HEK293 (cell line): ENCODE measurements at regions not wholly inside any gene's neighbourhood (a gene's known extent, or its start where the extent isn't known, plus 50 kb on each side); places are given as distances from the start of the nearest gene placed in this dataset.

Experiments
- CTCF ChIA-PET: fragments of 350-600 bp; formaldehyde crosslinking; extraction: SDS; loops from one replicate; lab custom pipeline; 2021; ENCODE audit warnings: antibody characterized with exemption; lab: Yijun Ruan, JAX
- POLR2A ChIA-PET: fragments of 300-600 bp; formaldehyde crosslinking; extraction: SDS; loops from one replicate; lab custom pipeline; 2020; ENCODE audit warnings: antibody characterized with exemption, inconsistent platforms; lab: Yijun Ruan, JAX
- H3K27ac ChIP-seq: fragments of 200-500 bp; sonication (Bioruptor generic); 2 replicates; pipeline ENCODE4 v1.5.1; 2014; ENCODE audit warnings: low read depth, low read length, control low read depth, inconsistent platforms; ENCODE audit errors: extremely low read depth
- H3K36me3 ChIP-seq, 2 experiments: fragments of 200-500 bp in 1 of 2; sonication (Bioruptor generic) in 1 of 2; 1 replicate in 1 of 2; 2 replicates in 1 of 2; pipeline ENCODE4 v1.5.1; 2014 to 2017; ENCODE audit warnings: inconsistent platforms in 2 of 2, low read length in 2 of 2; ENCODE audit not compliant: control insufficient read depth in 2 of 2, insufficient read depth in 1 of 2
- H3K4me1 ChIP-seq: fragments of 200-500 bp; sonication (Bioruptor generic); 2 replicates; pipeline ENCODE4 v1.5.1; 2014; ENCODE audit warnings: mild to moderate bottlenecking, low read length, inconsistent platforms; ENCODE audit not compliant: control insufficient read depth, insufficient read depth
- H3K4me3 ChIP-seq: 2 replicates; pipeline ENCODE4 v1.5.1; 2011; ENCODE audit warnings: low read depth, mild to moderate bottlenecking, control low read depth, low read length, moderate library complexity
- H3K9me3 ChIP-seq: fragments of 200-500 bp; sonication (Bioruptor generic); 2 replicates; pipeline ENCODE4 v1.5.1; 2014; ENCODE audit warnings: low read depth, low read length, inconsistent platforms; ENCODE audit not compliant: control insufficient read depth, insufficient read depth
- GFI1B ChIP-seq: fragments of 450-650 bp; formaldehyde crosslinking; IDR thresholded peaks from 2 replicates; pipeline ENCODE4 v1.5.1; 2016; ENCODE audit warnings: missing biosample characterization, missing genetic modification characterization
- HOXC10 ChIP-seq: sonication (generic); formaldehyde crosslinking; IDR thresholded peaks from 2 replicates; pipeline ENCODE4 v1.8.1; 2023; ENCODE audit warnings: mild to moderate bottlenecking, missing genetic modification reagents
- KLF10 ChIP-seq: fragments of 450-650 bp; IDR thresholded peaks from 2 replicates; pipeline ENCODE4 v1.5.1; 2018; ENCODE audit warnings: missing biosample characterization, mild to moderate bottlenecking, missing genetic modification characterization
- OSR2 ChIP-seq: fragments of 450-650 bp; formaldehyde crosslinking; IDR thresholded peaks from 2 replicates; pipeline ENCODE4 v1.5.1; 2016; ENCODE audit warnings: missing biosample characterization, missing genetic modification characterization
- SCRT1 ChIP-seq: fragments of 450-650 bp; formaldehyde crosslinking; IDR thresholded peaks from 2 replicates; pipeline ENCODE4 v1.5.1; 2016; ENCODE audit warnings: missing biosample characterization, missing genetic modification characterization, borderline replicate concordance
- TRIM28 ChIP-seq: IDR thresholded peaks from 2 replicates; pipeline ENCODE4 v1.6.1; 2011; ENCODE audit warnings: low read length, control low read depth, borderline replicate concordance
- WT1 ChIP-seq: fragments of 450-650 bp; formaldehyde crosslinking; IDR thresholded peaks from 2 replicates; pipeline ENCODE4 v1.5.1; 2016; ENCODE audit warnings: missing biosample characterization, missing genetic modification characterization
- YY1 ChIP-seq: fragments of 450-650 bp; formaldehyde crosslinking; IDR thresholded peaks from 2 replicates; pipeline ENCODE4 v1.5.1; 2018; ENCODE audit warnings: missing biosample characterization, missing genetic modification characterization
- ZBTB44 ChIP-seq: fragments of 450-650 bp; IDR thresholded peaks from 2 replicates; pipeline ENCODE4 v1.5.1; 2018; ENCODE audit warnings: missing biosample characterization, mild to moderate bottlenecking, missing genetic modification characterization
- ZBTB8A ChIP-seq: fragments of 450-650 bp; formaldehyde crosslinking; IDR thresholded peaks from 2 replicates; pipeline ENCODE4 v1.5.1; 2016; ENCODE audit warnings: missing biosample characterization, missing genetic modification characterization
- ZFP41 ChIP-seq: fragments of 450-650 bp; formaldehyde crosslinking; IDR thresholded peaks from 2 replicates; pipeline ENCODE4 v1.5.1; 2016; ENCODE audit warnings: missing biosample characterization, missing genetic modification characterization, borderline replicate concordance
- ZFP69B ChIP-seq: fragments of 450-650 bp; formaldehyde crosslinking; IDR thresholded peaks from 2 replicates; pipeline ENCODE4 v1.5.1; 2016; ENCODE audit warnings: missing biosample characterization, missing genetic modification characterization
- ZNF112 ChIP-seq: fragments of 450-650 bp; formaldehyde crosslinking; IDR thresholded peaks from 2 replicates; pipeline ENCODE4 v1.5.0; 2017; ENCODE audit warnings: missing biosample characterization, missing genetic modification characterization
- ZNF114 ChIP-seq: fragments of 450-650 bp; formaldehyde crosslinking; IDR thresholded peaks from 2 replicates; pipeline ENCODE4 v1.5.0; 2017; ENCODE audit warnings: missing biosample characterization, missing genetic modification characterization
- ZNF146 ChIP-seq: fragments of 450-650 bp; formaldehyde crosslinking; IDR thresholded peaks from 2 replicates; pipeline ENCODE4 v1.5.1; 2016; ENCODE audit warnings: missing biosample characterization, missing genetic modification characterization
- ZNF16 ChIP-seq: fragments of 450-650 bp; formaldehyde crosslinking; IDR thresholded peaks from 2 replicates; pipeline ENCODE4 v1.5.1; 2016; ENCODE audit warnings: low read depth, missing biosample characterization, missing genetic modification characterization
- ZNF184 ChIP-seq: fragments of 450-650 bp; IDR thresholded peaks from 2 replicates; pipeline ENCODE4 v1.5.1; 2018; ENCODE audit warnings: missing biosample characterization, mild to moderate bottlenecking, missing genetic modification characterization
- ZNF214 ChIP-seq: fragments of 450-650 bp; formaldehyde crosslinking; IDR thresholded peaks from 2 replicates; pipeline ENCODE4 v1.5.1; 2017; ENCODE audit warnings: missing biosample characterization, mild to moderate bottlenecking, missing genetic modification characterization, borderline replicate concordance
- ZNF239 ChIP-seq: fragments of 450-650 bp; formaldehyde crosslinking; IDR thresholded peaks from 2 replicates; pipeline ENCODE4 v1.5.1; 2016; ENCODE audit warnings: missing biosample characterization, missing genetic modification characterization
- ZNF248 ChIP-seq: fragments of 450-650 bp; formaldehyde crosslinking; IDR thresholded peaks from 2 replicates; pipeline ENCODE4 v1.5.1; 2017; ENCODE audit warnings: missing biosample characterization, missing genetic modification characterization
- ZNF280D ChIP-seq: fragments of 450-650 bp; formaldehyde crosslinking; IDR thresholded peaks from 2 replicates; pipeline ENCODE4 v1.5.1; 2016; ENCODE audit warnings: missing biosample characterization, missing genetic modification characterization
- ZNF324 ChIP-seq: fragments of 450-650 bp; formaldehyde crosslinking; IDR thresholded peaks from 2 replicates; pipeline ENCODE4 v1.5.1; 2016; ENCODE audit warnings: missing biosample characterization, missing genetic modification characterization
- ZNF341 ChIP-seq: fragments of 450-650 bp; formaldehyde crosslinking; IDR thresholded peaks from 2 replicates; pipeline ENCODE4; 2016; ENCODE audit warnings: low read depth, missing biosample characterization, missing genetic modification characterization
- ZNF362 ChIP-seq: fragments of 450-650 bp; formaldehyde crosslinking; IDR thresholded peaks from 2 replicates; pipeline ENCODE4 v1.5.1; 2016; ENCODE audit warnings: missing biosample characterization, missing genetic modification characterization
- ZNF366 ChIP-seq: fragments of 450-650 bp; formaldehyde crosslinking; conservative IDR thresholded peaks from 2 replicates; pipeline ENCODE4 v1.5.1; 2016; ENCODE audit warnings: missing biosample characterization, missing genetic modification characterization
- ZNF521 ChIP-seq: fragments of 450-650 bp; formaldehyde crosslinking; IDR thresholded peaks from 2 replicates; pipeline ENCODE4 v1.5.1; 2017; ENCODE audit warnings: missing biosample characterization, mild to moderate bottlenecking, missing genetic modification characterization
- ZNF561 ChIP-seq: fragments of 450-650 bp; IDR thresholded peaks from 2 replicates; pipeline ENCODE4 v1.5.1; 2018; ENCODE audit warnings: missing biosample characterization, missing genetic modification characterization, borderline replicate concordance
- ZNF585B ChIP-seq: fragments of 450-650 bp; formaldehyde crosslinking; IDR thresholded peaks from 2 replicates; pipeline ENCODE4 v1.5.1; 2016; ENCODE audit warnings: missing biosample characterization, missing genetic modification characterization
- ZNF621 ChIP-seq: fragments of 450-650 bp; formaldehyde crosslinking; IDR thresholded peaks from 2 replicates; pipeline ENCODE4 v1.5.1; 2017; ENCODE audit warnings: missing biosample characterization, missing genetic modification characterization
- ZNF629 ChIP-seq: fragments of 450-650 bp; formaldehyde crosslinking; IDR thresholded peaks from 2 replicates; pipeline ENCODE4 v1.5.1; 2017; ENCODE audit warnings: missing biosample characterization, missing genetic modification characterization
- ZNF639 ChIP-seq: fragments of 450-650 bp; formaldehyde crosslinking; IDR thresholded peaks from 2 replicates; pipeline ENCODE4 v1.5.1; 2016; ENCODE audit warnings: missing biosample characterization, missing genetic modification characterization
- ZNF701 ChIP-seq: fragments of 450-650 bp; formaldehyde crosslinking; IDR thresholded peaks from 2 replicates; pipeline ENCODE4 v1.5.1; 2016; ENCODE audit warnings: missing biosample characterization, missing genetic modification characterization
- TF ChIP-seq, protein P1 (sequence below): sonication (generic); formaldehyde crosslinking; IDR thresholded peaks from 2 replicates; pipeline ENCODE4 v1.8.1; 2022; ENCODE audit warnings: mild to moderate bottlenecking, moderate library complexity, missing genetic modification reagents

GRCh38 chr1:189336115-189337100, 1141.3 kb downstream of the BRINP3 start:
- ChIA-PET POLR2A (no interaction called here), CTCF (no interaction called here)

GRCh38 chr1:189349607-189350006, 1128.1 kb downstream of the BRINP3 start:
- POLR2A ChIA-PET: no interaction called here
- H3K36me3 ChIP-seq: no peaks in the 10 kb centered on the region
- no peaks in the 10 kb centered on the region for H3K4me1 ChIP-seq
- no peak overlapping the region for H3K4me3 ChIP-seq
- no peak overlapping the region for H3K27ac ChIP-seq
- H3K9me3 ChIP-seq: no peaks in the 10 kb centered on the region
- CTCF ChIA-PET: no interaction called here
- TF ChIP-seq OSR2 (tag by site-specific recombination) (no peak), ZNF16 (tag by site-specific recombination) (no peak), TRIM28 (no peak), ZBTB8A (tag by site-specific recombination) (no peak), ZNF239 (no peak), ZNF280D (tag by site-specific recombination) (no peak), WT1 (tag by site-specific recombination) (no peak), ZNF114 (tag by site-specific recombination) (no peak), HOXC10 (CRISPR knock-in tag) (no peak), KLF10 (tag by site-specific recombination) (no peak), ZNF561 (tag by site-specific recombination) (no peak), ZNF701 (tag by site-specific recombination) (no peak), ZBTB44 (no peak), ZNF146 (no peak), ZNF585B (no peak), SCRT1 (tag by site-specific recombination) (no peak)
- TF ChIP-seq, protein P1, sequence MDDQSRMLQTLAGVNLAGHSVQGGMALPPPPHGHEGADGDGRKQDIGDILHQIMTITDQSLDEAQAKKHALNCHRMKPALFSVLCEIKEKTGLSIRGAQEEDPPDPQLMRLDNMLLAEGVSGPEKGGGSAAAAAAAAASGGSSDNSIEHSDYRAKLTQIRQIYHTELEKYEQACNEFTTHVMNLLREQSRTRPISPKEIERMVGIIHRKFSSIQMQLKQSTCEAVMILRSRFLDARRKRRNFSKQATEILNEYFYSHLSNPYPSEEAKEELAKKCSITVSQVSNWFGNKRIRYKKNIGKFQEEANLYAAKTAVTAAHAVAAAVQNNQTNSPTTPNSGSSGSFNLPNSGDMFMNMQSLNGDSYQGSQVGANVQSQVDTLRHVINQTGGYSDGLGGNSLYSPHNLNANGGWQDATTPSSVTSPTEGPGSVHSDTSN (CRISPR knock-in tag): no peak

More at GRCh38 chr1:189336115-189337100, 1141.3 kb downstream of the BRINP3 start:
- H3K4me3 ChIP-seq: no peak overlapping the region
- TF ChIP-seq ZNF146: no peak
- no peak for TF ChIP-seq YY1
- no peak for TF ChIP-seq ZNF324 (tag by site-specific recombination)
- TF ChIP-seq ZNF112 (tag by site-specific recombination): no peak
- no peak for TF ChIP-seq ZNF366 (tag by site-specific recombination)
- TF ChIP-seq ZNF362 (tag by site-specific recombination): no peak
- no peak for TF ChIP-seq ZNF521
- TF ChIP-seq ZNF561 (tag by site-specific recombination): no peak
- no peak for TF ChIP-seq ZNF629
- no peak for TF ChIP-seq ZNF248 (tag by site-specific recombination)
- TF ChIP-seq ZFP41 (tag by site-specific recombination): no peak
- no peak for TF ChIP-seq ZNF214
- TF ChIP-seq ZNF639 (tag by site-specific recombination): no peak
- no peak for TF ChIP-seq ZNF621 (tag by site-specific recombination)
- no peak for TF ChIP-seq GFI1B (tag by site-specific recombination)
- no peak for TF ChIP-seq ZNF341
- no peak for TF ChIP-seq ZBTB8A (tag by site-specific recombination)
- no peak for TF ChIP-seq ZNF184 (tag by site-specific recombination)
- no peak for TF ChIP-seq ZFP69B (tag by site-specific recombination)
- no peak overlapping the region for H3K27ac ChIP-seq
- H3K36me3 ChIP-seq: no peaks in the 10 kb centered on the region
- no peaks in the 10 kb centered on the region for H3K4me1 ChIP-seq
- H3K9me3 ChIP-seq: no peaks in the 10 kb centered on the region
